OCI-M2 (cell line): ENCODE measurements at regions not wholly inside any gene's neighbourhood (a gene's known extent, or its start where the extent isn't known, plus 50 kb on each side); places are given as distances from the start of the nearest gene placed in this dataset.
"Not testable (repeated sequence)": the region's sequence is repeated elsewhere in the genome, so short reads cannot be mapped to it uniquely, and the experiment has no call there.

Experiments used
- DNase-seq: peaks from one replicate; lab custom pipeline; 2025; ENCODE audit not compliant: unreplicated experiment; lab: John Stamatoyannopoulos, UW

- no peak for DNase-seq
These were observed 120.6 kb upstream of the TNRC6C start for GRCh38 chr17:77837917-77838316.

- DNase-seq, result no peak
These were observed 119.5 kb upstream of the TNRC6C start for GRCh38 chr17:77838748-77839697.

- no peak for DNase-seq
These were observed 118.6 kb upstream of the TNRC6C start for GRCh38 chr17:77839698-77840512.

- no peak for DNase-seq
These were observed 117.9 kb upstream of the TNRC6C start for GRCh38 chr17:77840513-77841165.

GRCh38 chr17:77841742-77842527, 116.6 kb upstream of the TNRC6C start:
- no peak for DNase-seq

GRCh38 chr17:77842528-77843147, 115.9 kb upstream of the TNRC6C start:
- no peak for DNase-seq

- not testable (repeated sequence) for DNase-seq
These were observed 115.1 kb upstream of the TNRC6C start for GRCh38 chr17:77843255-77843895.

GRCh38 chr17:77843896-77844295, 114.6 kb upstream of the TNRC6C start:
- no peak for DNase-seq

- no peak for DNase-seq
These were observed 113.8 kb upstream of the TNRC6C start for GRCh38 chr17:77844681-77845080.

- no peak for DNase-seq
These were observed 112.8 kb upstream of the TNRC6C start for GRCh38 chr17:77845541-77846225.

- no peak for DNase-seq
These were observed 111.9 kb upstream of the TNRC6C start for GRCh38 chr17:77846531-77847085.

GRCh38 chr17:77847221-77848085, 111.0 kb upstream of the TNRC6C start:
- no peak for DNase-seq

GRCh38 chr17:77848257-77848656, 110.2 kb upstream of the TNRC6C start:
- DNase-seq, result no peak

- no peak for DNase-seq
These were observed 109.3 kb upstream of the TNRC6C start for GRCh38 chr17:77849239-77849638.

GRCh38 chr17:77851921-77852320, 106.6 kb upstream of the TNRC6C start:
- no peak for DNase-seq

- DNase-seq, result no peak
These were observed 105.8 kb upstream of the TNRC6C start for GRCh38 chr17:77852731-77853130.

GRCh38 chr17:77853191-77853977, 105.1 kb upstream of the TNRC6C start:
- DNase-seq, result no peak
